ENCODE measurements at regions not wholly inside any gene's neighbourhood (a gene's known extent, or its start where the extent isn't known, plus 50 kb on each side); places are given as distances from the start of the nearest gene placed in this dataset.

GRCh38 chr12:38502415-38502814, 185.8 kb downstream of the ALG10B start:
- TF ChIP-seq EZH2 (IDR thresholded peaks at IDR 0.05; ENCODE audit: low read depth) (no peak), CTCF (conservative IDR thresholded peaks at IDR 0.05) (no peak)

Data from PC-9 (cell line).